ENCODE measurements at regions not wholly inside any gene's neighbourhood (a gene's known extent, or its start where the extent isn't known, plus 50 kb on each side); places are given as distances from the start of the nearest gene placed in this dataset.

DNA sequence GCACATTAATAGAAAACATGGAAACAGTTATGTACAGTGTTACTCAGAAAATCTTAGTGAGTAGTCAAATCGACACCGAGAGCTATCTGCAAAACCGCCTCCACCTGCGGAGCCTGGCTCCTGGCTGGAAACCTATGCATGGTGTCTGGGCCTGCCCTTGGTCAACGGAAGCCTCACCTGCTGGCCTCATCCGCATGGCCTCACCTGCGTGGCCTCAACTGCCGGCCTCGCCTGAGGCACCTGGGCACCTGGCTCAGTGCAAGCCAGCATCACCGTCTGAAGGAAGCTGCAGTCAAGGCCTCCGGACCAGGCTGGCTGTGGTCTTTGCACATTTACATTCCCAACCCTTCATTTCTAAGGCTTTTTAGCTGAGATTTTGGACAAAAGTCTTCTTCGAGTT lies 352.1 kb downstream of the POM121L12 start:
- DNase-seq, result no peak
- Histone ChIP-seq H3K4me3 (no peak overlapping the region), H3K36me3 (no peaks in the 10 kb centered on the region), H3K4me1 (no peaks in the 10 kb centered on the region), H3K9me3 (peaks cover 0 to 29% (median 8%) of the 10 kb centered on the region in 4 donors), H3K27ac (no peak overlapping the region), H3K27me3 (no peaks in the 10 kb centered on the region)
- 87 to 95% (median 91%) methylated on average over 12 of the region's 12 CpGs for WGBS, 5 donors
- intact Hi-C loops (cut with DNase I; ENCODE audit: low total_unique reads), result no loop called here
- TF ChIP-seq POLR2A (IDR thresholded peaks at IDR 0.05) (no peak), POLR2AphosphoS5 (IDR thresholded peaks at IDR 0.05) (no peak), EP300 (IDR thresholded peaks at IDR 0.05) (no peak)
- TF ChIP-seq, protein P1, sequence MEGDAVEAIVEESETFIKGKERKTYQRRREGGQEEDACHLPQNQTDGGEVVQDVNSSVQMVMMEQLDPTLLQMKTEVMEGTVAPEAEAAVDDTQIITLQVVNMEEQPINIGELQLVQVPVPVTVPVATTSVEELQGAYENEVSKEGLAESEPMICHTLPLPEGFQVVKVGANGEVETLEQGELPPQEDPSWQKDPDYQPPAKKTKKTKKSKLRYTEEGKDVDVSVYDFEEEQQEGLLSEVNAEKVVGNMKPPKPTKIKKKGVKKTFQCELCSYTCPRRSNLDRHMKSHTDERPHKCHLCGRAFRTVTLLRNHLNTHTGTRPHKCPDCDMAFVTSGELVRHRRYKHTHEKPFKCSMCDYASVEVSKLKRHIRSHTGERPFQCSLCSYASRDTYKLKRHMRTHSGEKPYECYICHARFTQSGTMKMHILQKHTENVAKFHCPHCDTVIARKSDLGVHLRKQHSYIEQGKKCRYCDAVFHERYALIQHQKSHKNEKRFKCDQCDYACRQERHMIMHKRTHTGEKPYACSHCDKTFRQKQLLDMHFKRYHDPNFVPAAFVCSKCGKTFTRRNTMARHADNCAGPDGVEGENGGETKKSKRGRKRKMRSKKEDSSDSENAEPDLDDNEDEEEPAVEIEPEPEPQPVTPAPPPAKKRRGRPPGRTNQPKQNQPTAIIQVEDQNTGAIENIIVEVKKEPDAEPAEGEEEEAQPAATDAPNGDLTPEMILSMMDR (IDR thresholded peaks at IDR 0.05), result no peak

GRCh38 chr7:53397911-53398310 lies 362.5 kb downstream of the POM121L12 start:
- no peak for DNase-seq
- no peak for TF ChIP-seq EP300 (IDR thresholded peaks at IDR 0.05)
- TF ChIP-seq, protein P1 (IDR thresholded peaks at IDR 0.05), result no peak
- TF ChIP-seq POLR2A (IDR thresholded peaks at IDR 0.05), result no peak
- TF ChIP-seq POLR2AphosphoS5 (IDR thresholded peaks at IDR 0.05), result no peak
- Histone ChIP-seq H3K27ac (no peak overlapping the region), H3K4me1 (no peaks in the 10 kb centered on the region), H3K36me3 (no peaks in the 10 kb centered on the region), H3K4me3 (no peak overlapping the region), H3K9me3 (peaks cover 0 to 13% (median 0%) of the 10 kb centered on the region in 4 donors), H3K27me3 (no peaks in the 10 kb centered on the region)
- intact Hi-C loops (cut with DNase I; ENCODE audit: low total_unique reads), result no loop called here
- 35 to 49% (median 47%) methylated on average over 2 of the region's 2 CpGs for WGBS, 5 donors

DNA sequence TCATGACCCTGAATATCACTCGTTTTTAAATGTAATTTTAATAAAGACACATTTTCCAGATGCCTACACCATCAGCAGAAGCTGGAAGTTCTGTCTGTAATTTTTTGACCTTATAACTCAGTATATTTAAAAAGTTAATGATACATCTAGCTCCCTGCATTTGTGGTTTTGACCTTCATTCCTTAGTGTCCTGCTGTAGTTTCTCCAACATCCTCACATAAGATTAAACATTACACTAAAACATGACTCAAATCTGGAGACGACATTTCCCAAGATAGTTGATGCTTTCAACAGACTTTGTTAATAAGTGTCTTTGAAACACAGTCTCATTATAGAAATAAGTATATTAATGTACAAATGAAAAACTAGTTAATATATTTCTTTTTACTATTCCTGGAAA lies 363.1 kb downstream of the POM121L12 start:
- Histone ChIP-seq H3K27ac (no peak overlapping the region), H3K36me3 (no peaks in the 10 kb centered on the region), H3K4me1 (no peaks in the 10 kb centered on the region), H3K27me3 (no peaks in the 10 kb centered on the region), H3K4me3 (no peak overlapping the region), H3K9me3 (peaks cover 0 to 13% (median 0%) of the 10 kb centered on the region in 4 donors)
- WGBS, 5 donors, result 29 to 56% (median 47%) methylated on average over 2 of the region's 2 CpGs
- intact Hi-C loops (cut with DNase I; ENCODE audit: low total_unique reads), result no loop called here
- no peak for DNase-seq
- TF ChIP-seq POLR2A (IDR thresholded peaks at IDR 0.05) (no peak), POLR2AphosphoS5 (IDR thresholded peaks at IDR 0.05) (no peak), EP300 (IDR thresholded peaks at IDR 0.05) (no peak)
- TF ChIP-seq, protein P1 (IDR thresholded peaks at IDR 0.05), result no peak

- intact Hi-C loops (cut with DNase I; ENCODE audit: low total_unique reads), result no loop called here
- Histone ChIP-seq H3K27me3 (no peaks in the 10 kb centered on the region), H3K36me3 (no peaks in the 10 kb centered on the region), H3K4me3 (no peak overlapping the region), H3K4me1 (no peaks in the 10 kb centered on the region), H3K9me3 (peaks cover 0 to 21% (median 5%) of the 10 kb centered on the region in 4 donors), H3K27ac (no peak overlapping the region)
- no peak for DNase-seq
- WGBS, 5 donors, result 65 to 86% (median 79%) methylated on average over 2 of the region's 2 CpGs
- TF ChIP-seq POLR2AphosphoS5 (IDR thresholded peaks at IDR 0.05), result no peak
- TF ChIP-seq POLR2A (IDR thresholded peaks at IDR 0.05), result no peak
- TF ChIP-seq EP300 (IDR thresholded peaks at IDR 0.05), result no peak
- TF ChIP-seq, protein P1 (IDR thresholded peaks at IDR 0.05), result no peak
Observed at GRCh38 chr7:53413021-53413420, 377.6 kb downstream of the POM121L12 start.

All from stomach (tissue), 8 donors.